GM19193 (cell line): ENCODE measurements at regions not wholly inside any gene's neighbourhood (a gene's known extent, or its start where the extent isn't known, plus 50 kb on each side); places are given as distances from the start of the nearest gene placed in this dataset.
A peak's percentile ranks its signal among the peaks of the same experiment; 100 is the strongest.

Experiments used
- POLR2A ChIP-seq: IDR thresholded peaks from 4 replicates; pipeline ENCODE4 v1.6.1; 2011; ENCODE audit not compliant: insufficient read depth, insufficient read length; ENCODE audit errors: extremely low read depth

- peak; percentile 81 for TF ChIP-seq POLR2A
Observed at GRCh38 chr16:21501869-21502667, 97.3 kb upstream of the METTL9 start.

DNA sequence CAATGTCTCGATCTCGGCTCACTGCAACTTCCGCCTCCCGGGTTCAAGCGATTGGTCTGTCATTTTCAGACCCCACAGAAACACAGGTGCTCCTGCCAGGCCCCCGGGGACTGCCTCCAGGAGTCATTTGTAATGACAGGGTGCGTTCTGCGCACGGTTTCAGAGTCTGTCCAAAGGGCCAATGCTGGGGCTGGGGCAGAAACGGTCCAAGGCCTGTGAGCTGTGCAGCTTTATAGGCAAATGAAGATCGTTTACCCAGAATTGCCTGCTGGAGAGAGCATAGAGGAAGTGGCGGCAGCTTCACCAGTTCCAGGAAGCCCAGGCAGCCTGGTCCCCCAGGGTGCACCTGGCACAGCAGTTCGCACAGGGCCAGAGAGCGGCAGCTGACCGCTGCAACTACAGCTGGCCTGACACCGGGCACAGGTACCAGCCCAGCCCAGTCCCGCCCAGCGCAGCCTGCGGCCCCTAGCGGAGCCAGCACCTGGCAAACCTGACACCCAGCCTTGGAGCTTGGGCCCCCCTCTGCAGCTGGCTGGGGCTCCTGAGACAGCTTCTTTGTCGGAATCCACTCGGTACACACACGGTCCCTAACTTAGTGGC is 92.4 kb upstream of the METTL9 start:
- TF ChIP-seq POLR2A = peak; percentile 39

GRCh38 chr16:21520134-21521047 is 79.0 kb upstream of the METTL9 start:
- TF ChIP-seq POLR2A = peak; percentile 82

DNA sequence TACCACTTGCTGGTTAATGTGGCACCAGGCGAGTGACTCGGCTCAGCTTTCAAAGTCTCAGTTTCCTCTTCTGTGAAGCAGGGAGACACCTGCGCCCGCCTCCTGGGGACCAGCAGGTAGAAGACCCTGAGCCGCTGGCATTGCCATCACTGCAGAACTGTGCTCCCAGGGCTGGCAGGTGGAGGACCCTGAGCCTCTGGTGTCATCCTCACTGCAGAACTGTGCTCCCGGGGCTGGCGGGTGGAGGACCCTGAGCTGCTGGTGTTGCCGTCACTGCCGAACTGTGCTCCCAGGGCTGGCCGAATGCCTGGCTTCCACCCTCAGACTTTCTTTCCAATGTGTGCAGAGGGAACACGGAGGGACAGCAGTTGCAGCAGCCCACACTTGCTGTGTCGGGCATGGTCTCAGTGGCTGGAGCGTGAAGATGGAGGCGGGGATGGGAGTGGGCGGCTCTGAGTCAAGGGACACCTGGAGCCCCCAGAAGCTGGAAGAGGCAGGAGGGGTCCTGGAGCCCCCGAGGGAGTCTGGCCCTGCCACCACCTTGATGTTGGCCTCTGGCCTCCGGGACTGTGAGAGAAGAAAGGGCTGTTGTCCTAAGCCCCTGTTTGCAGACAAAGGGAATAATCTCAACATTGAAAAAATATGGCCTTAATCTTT is 75.8 kb upstream of the METTL9 start:
- no peak for TF ChIP-seq POLR2A

DNA sequence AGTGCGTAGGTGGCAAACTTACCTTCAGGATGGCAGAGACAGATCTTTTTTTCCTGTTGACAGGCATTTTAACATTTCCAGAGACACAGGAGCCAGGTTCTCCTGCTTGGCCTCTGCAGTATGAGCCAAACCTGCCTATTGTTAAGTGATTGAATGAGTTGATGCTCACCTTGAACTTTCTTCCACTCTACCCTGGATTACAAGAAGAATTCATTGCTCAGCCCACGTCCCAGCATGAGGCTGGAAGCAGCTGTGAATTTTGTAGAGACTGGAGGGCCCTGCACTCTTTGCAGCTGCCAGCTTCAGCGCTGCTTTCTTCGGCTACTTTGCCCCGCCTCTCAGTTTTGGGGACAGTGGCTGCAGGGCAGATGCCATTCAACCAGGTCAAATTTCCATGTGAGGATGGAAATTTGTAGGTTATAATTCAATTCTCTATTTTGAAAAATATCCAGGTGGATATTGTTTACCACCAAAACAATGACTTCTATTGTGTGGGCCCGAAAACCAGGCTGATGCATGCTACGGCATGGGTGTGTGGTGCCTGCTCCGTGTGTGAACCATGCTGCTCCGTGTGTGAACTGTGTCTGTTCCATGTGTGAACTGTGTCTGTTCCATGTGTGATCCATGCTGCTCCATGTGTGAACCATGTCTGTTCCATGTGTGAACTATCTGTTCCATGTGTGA is 75.2 kb upstream of the METTL9 start:
- no peak for TF ChIP-seq POLR2A

GRCh38 chr16:21526923-21527807 is 72.2 kb upstream of the METTL9 start:
- TF ChIP-seq POLR2A = no peak
